Glomerular endothelial cell (primary cell): ENCODE measurements at regions not wholly inside any gene's neighbourhood (a gene's known extent, or its start where the extent isn't known, plus 50 kb on each side); places are given as distances from the start of the nearest gene placed in this dataset.

Source experiments
- DNase-seq: peaks from one replicate; pipeline ENCODE4 v3.0.0-alpha.2; 2011; ENCODE audit warnings: low read depth, low spot score; ENCODE audit errors: extremely low read depth

DNA sequence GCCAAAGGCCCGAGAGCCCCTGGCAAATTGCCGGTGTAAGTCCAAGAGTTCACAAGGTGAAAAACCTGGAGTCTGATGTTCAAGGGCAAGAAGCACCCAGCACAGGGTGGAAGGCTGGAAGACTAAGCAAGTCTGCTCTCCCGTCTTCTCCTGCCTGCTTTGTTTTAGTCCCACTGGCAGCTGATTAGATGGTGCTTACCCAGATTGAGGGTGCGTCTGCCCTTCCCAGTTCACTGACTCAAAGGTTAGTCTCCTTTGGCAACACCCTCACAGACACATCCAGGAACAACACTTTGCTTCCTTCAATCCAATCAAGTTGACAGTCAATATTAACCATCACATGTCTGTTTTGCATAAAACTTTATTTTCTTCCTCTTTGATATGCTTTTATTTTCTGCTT, 157.4 kb downstream of the HS3ST1 start:
- no peak for DNase-seq

DNA sequence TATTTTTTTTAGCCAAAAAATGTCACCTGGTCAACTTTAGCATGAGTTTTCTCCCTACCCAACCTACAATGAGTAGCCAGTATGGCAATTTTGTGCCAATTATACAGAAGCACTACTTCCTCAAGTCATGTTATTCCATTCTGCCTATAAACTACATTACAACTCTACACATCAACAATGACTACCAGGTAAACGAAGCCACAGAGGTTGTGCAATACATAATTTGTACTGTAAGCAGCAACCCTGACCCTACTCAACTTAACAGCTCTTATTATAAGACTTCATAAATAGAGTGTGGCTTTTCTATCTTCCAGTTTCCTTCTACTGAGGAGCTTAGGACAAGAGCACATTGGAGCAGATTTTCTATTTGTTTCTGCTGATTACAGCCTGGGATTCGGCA, 160.5 kb downstream of the HS3ST1 start:
- DNase-seq: no peak

DNA sequence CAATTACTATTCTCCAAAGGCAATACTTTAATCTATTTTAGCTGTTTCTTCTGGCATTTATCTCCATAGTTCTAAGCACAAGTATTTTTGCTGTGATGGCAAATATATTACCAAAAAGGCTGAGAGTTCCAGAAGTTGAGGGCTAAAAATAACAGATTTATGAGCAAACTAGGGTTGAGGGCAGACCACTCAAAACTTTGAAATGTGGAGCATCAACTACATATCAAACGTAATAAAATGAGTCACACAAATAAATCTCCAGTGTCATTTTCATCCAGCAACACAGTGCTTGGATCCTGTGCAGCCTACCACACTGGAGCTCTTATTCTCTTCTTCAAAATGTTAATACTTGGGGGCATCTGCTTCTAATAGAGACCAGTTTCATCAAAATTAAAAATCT, 163.9 kb downstream of the HS3ST1 start:
- no peak for DNase-seq

DNA sequence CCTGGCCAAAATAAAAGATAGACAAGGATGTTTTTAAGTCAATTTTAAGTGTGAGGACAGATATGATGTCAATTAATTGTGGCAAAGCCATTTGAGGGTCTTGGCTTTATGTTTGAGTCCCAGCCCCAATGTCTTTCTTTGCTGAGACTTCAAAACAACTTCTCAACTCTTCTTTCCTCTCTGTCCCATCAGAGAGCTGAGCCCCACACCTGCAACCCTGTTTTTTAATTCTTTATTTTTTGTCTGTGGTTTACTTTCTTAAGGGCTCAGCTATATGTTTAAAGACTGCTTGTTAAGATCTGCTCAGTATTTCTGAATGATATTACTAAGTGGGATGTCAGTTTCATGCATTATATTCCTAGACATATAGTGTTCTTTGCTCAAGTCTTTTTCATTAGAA, 164.3 kb downstream of the HS3ST1 start:
- no peak for DNase-seq

DNA sequence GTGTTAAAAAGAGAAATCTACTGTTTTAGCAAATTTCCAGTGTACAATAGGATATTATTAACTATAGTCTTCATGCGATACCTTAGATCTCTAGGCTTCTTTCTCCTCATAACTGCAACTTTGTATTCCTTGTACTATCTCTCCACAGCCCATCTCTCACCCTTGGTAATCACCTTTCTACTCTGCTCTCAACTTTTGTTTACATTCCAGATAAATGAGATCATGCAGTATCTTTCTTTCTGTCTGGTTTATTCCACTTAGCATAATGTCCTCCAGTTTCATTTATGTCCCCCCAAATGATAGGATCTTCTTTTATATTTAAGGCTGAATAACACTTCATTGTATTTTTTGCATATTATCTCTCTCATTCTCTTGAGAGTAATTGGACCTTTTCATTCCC, 165.5 kb downstream of the HS3ST1 start:
- DNase-seq: no peak

DNA sequence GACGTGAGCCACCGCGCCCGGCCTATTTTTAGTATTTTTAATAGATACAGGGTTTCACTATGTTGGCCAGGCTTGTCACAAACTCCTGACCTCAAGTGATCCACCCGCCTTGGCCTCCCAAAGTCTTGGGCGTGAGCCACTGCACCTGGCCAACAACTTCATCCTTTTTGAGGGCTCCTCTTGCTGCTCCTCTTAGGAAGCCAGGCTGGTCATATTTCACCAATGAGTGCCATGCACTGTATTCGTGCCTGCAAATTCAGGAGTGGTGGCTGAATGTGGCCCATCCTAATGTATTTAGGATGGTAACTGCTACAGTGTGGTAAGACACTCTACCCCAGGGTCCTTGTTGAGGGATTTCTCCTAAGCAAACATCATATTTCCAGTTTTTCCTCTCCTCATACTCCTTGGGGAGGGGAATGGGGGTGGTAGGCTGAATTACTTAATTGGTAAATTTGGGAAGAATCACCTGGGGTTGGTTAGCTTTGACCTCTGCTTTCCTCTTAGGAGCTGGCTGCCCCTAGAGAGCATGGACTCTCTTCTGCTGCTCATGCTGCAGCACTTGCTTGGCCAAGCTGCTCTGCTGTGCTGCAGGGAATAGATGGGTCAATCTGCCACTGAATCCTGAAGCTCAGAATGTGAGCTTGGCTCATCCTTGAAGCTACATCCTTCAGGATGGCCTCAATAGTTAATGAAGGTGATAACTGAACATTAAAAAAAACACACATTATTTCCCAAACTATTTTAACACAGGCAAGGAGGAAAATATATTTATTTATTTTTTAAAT, 167.4 kb downstream of the HS3ST1 start:
- DNase-seq: no peak

DNA sequence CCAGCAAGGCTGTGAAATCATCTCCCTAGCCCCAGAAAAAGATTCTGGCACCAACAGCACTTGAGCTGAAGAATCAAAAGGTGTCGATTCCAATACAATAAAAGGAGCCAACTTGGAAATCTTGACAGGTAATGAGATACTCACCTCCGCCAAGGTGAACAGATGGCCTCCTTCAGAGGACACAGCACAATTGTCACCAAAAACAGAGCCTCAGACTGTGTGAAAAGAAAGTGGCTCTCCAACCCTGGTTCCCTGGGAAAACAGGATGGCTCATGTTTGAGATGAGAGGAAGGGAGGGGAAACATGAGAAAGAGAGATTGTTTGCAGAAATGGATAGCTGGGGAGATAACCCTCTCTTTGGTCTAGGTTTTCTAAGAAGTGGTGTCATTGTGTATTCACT, 168.9 kb downstream of the HS3ST1 start:
- DNase-seq: no peak

DNA sequence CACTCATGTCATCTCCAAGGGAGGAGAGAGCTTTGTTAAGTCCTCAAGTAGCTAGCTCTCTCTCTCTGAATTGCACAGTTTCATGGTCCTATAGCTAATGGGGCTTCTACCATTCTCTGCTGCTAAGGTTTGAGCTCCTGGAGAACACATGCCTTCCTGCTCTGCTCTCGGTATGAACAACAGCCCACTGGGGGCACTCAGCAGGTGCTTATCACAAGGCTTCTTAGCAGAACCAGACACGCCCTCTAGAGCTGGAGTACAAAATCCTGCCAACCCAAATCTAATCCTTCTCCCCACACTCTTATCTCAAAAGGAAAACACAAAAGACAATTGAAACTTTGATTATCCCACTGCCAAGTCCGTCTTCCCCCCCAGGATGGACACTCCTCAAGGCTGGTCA, 176.5 kb downstream of the HS3ST1 start:
- DNase-seq: no peak

DNA sequence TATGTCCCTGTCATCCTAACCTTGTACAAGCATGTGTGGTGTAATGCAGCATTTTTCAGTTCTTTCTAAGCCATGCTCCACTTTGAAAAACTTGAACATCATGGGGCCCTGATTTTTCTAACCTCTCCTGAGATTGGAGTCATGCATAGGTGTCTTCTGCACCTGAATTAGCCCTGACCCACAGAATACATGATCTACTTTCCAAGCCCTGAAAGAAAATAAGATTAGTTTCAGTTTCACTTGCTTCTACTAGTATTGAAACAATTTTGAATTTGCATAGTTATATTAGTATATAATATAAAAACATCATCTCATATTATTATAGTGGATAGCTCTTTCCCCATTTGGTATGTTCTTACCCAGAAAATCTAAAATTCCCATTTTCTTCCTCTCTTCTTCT, 178.2 kb downstream of the HS3ST1 start:
- DNase-seq: no peak

DNA sequence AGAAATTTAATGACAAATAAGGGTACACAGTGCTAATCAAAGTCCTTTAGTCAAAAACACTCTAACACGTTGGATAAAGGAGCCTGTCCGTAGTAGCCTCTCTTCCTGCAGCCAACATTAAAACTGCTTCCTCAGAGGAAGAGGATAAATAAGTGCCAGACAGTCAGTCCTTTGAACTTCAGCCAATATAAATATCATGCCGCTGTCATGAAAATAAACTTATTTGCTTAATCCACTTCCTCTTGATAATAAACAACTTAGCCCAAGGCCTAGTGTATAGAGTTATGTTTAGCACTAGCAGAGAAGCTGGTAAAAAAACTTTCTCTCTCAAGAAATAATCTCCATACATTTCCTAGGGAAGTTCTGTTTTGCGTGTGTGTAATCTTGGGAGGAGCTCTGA, 196.7 kb downstream of the HS3ST1 start:
- DNase-seq: peak; percentile 3

DNA sequence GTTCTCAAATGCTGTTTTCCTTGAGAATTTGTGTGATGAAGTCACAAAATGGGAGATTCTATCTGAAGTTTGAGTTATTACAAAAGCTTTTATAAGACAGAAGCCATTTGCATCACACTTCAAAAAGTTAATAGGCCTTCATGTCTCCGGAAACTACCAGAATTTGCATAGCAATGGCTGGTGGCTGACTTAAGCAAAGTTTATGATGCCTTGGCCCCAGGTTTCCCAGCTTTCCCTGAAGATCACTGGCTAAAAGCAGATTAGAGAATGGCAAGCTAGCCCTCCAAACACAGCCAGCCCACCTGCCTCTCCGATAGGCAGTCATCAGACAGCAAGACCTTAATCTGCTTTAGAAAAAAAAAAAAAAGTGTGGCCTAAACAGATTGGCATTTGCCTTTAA, 197.8 kb downstream of the HS3ST1 start:
- DNase-seq: no peak

DNA sequence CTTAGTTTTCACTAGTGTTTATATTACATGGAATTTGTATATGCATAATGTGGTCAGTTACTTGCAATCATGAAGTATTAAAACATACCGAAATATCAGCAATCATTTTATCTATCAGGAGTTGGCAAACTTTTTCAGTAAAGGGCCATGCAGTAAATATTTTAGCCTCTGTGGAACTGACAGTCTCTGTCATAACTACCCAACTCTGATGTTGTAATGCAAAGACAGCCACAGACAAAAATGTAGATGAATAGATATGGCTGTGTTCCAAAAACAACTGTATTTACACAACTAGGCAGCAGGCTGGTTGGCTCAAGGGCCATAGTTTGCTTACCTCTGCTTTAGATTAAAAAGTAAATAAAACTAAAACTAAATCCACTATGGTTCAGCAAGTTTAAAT, 200.2 kb downstream of the HS3ST1 start:
- DNase-seq: no peak

DNA sequence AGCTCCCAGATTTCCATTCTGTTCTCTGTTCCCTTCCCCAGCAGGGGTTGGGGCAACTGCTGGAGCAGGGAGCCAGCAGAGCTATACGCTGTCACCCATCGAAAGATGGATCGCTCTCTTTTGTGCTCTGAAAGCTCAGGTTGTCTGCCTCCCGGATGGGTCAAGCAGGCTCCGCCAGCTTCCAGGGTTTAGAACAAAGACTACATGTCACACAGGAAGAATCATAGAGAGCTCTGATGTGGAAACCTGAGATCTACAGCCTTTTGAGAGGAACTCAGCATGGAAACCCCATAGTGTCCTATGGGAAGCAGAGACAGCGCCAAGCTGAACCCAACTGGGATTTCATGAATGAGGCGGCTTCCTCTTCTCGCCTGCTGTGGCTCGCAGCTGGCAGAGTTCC, 205.4 kb downstream of the HS3ST1 start:
- DNase-seq: no peak

DNA sequence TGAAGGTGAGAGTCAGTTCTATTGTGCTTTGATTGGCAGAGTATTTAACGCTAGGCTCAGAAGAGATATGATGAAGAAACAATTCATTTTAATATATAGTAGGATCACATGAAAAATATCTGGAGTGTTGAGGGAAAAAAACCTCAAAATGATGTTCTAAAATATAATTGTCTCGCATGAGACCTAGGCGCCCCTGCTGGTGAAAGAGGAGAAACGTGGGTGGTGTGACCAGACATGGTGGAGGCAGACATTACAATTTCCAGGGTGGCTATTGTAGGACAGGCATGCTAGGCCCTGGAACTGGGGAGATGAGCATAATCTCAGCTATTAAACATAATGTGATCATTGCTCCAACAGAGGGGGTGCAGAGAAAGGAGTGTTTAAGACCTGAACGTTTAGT, 210.0 kb downstream of the HS3ST1 start:
- no peak for DNase-seq

DNA sequence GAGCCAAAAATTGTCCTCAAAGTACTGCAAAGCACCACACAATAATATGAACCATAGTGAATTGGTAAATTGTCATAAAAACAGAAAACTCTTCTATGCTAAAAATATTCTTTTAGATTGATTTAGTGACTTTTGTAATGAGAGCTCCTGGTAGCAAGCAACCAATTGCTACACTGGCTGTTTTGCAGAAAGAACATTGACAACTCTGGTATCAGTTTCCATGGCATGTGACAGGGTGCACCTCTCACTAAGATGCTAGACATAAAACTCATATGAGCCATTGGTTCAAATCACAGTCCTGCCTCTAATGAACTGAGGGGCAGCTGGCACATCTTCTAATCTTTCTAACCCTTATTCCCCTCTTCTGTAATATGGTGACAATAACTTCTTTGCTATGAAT, 212.2 kb downstream of the HS3ST1 start:
- DNase-seq: no peak

DNA sequence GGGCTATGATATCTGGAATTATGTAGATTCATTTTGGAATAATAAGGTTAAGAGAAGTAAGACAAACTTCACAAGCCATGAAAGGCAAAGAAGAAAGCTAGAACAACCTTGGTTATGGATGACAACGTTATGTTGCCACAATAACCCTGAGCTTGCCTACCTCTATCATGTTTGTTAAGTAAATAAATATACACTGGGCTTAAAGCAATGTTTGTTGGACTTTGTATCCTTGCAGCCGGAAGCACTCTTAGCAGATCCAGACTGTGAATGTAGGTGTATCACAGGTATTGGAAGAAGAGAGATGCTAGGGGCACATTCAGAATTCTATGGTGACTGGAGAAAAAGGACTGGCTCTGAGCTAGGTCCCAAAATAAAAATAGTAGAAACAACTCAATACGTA, 214.4 kb downstream of the HS3ST1 start:
- no peak for DNase-seq

DNA sequence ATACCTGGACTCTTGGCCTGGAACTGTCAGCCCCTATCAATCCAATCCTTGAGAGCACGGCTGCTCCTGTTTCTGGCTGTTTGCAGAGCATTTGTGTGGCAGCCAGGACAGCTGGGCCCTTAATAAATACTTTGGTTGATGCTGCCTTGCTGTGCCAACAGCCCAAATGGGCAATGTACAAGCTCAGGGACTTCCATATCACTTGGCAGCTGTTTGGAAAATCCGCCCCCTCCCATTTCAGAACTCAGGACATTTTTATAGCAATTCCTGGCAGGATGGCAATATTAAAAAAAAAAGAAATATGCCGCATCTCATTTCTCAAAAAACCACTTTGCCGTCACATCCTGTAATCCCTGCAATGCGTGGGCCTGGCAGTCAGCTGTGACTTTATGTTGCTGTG, 218.9 kb downstream of the HS3ST1 start:
- DNase-seq: no peak

DNA sequence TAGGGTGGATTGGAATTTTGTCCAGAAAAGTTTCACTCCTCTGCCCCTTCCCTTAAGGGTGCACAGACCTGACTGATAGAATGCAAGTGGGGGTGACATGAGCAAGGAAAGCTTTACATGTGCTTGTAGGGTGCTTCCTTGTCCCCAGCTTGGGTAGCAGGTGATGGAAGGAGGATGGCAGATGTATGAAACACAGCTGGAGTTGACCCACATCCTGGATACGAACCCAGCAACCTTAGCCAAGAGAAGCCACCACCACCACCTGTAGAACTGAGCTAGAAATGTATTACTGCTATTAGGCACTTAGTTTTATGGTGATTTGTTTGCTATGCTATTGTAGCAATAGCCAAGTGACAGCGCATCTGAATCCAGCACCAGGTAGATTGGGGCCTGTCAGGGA, 227.4 kb downstream of the HS3ST1 start:
- no peak for DNase-seq

DNA sequence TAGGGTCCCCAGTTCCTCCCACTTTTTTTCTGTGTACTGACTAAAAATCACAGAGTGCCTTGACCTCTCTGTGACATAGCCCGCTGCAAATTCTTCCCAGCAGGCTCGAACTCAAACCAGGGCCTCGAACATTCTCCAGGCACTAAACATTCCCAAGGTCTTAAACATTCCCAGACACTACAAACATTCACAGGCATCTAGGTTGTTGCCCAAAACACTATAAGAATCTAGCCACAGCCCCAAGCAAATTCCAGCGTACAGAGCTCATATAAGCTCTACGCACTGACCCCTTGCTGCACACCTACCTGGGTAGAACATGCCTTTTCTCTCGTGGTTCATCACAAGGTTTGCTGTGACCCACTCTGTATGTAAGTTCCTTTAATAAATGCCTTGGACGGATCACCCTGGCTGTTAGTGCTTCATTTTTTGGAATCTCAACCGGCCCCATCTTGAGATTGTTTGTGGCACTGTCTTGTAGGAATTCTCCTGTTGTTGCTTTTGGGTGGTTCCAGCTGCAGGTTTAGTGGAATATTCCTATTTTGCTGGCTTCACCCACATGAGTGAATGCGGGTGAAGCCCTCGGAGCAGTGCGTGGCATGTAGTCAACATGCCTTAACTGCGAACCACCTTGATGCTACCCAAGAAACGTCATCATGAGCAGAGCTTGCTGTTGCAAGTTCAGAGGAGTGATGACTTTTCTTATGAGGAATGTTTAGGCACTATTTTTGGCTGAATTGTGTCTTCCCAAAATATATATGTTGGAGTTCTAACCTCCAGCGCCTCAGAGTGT, 230.0 kb downstream of the HS3ST1 start:
- DNase-seq: no peak

DNA sequence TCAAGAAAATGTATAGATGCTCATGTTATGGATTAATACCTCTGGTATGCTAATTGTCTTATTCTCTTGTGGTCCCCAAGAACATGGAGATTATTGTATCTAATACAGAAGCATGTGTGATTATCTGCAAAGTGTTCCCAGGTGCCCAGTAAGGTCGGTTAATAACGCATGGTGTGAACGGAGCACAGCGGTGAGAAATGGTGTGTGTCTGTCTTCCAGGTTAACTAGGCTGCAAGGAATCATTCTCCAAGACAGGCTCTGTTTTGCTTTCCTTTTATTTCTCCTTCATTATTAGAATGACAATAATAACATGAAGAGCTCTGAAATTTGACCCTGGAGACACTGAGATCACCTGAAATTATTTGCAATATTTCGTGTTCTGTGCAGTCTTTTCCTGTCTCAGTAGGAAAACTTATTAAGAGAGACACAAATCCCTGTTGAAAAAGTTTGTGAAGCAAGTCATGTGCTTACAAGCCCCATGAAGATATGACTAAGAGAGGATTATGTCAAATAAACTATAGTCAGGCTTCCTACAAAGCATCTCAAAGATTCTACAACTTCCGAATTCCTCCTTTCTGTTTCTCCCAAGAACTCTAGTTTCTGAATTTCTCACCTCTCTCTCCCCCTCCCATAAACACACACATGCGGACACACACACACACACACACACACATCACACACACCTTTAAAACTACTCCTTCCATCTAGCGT, 230.9 kb downstream of the HS3ST1 start:
- no peak for DNase-seq

DNA sequence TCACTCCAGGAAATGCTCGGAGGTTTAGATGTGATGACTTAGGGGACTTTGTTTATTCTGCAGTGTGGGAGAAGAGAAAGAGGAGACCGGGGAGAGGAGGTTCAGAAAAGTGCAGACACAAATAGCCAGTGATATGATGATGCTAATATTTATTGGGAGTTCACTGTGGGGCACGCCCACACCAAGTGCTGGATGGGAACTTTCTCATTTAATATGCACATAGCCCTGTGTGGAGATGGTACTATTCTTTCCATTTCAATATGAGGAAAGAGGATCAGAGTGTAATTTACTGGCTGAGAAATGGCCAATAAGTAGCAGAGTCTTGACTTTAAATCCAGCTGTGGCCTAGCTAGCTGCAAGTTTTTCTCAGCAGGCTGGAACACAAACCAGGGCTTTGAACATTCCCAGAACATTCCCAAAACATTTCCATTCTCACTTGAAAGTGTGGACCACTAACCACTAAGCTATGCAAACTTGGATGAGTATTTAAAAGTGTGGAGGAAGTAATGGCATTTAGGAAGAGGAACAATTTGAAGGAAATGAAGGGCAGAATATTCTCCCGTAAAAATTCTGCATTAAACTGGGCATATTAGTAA, 231.7 kb downstream of the HS3ST1 start:
- no peak for DNase-seq
